Peyer's patch (tissue), 4 donors: ENCODE measurements at regions not wholly inside any gene's neighbourhood (a gene's known extent, or its start where the extent isn't known, plus 50 kb on each side); places are given as distances from the start of the nearest gene placed in this dataset.

Experiments
- CTCF ChIP-seq, 6 experiments: fragments of 450-650 bp in 4 of 6; fragments of 200-600 bp in 2 of 6; sonication (generic) in 1 of 6; IDR thresholded peaks; one replicate each; pipeline ENCODE4 v1.5.1; 2017 to 2019; ENCODE audit warnings: antibody characterized with exemption in 6 of 6, mild to moderate bottlenecking in 3 of 6, moderate library complexity in 1 of 6
- POLR2A ChIP-seq, 2 donors: fragments of 450-650 bp; IDR thresholded peaks; one replicate each; pipeline ENCODE4 v1.5.1; 2017; ENCODE audit warnings: antibody characterized with exemption in 2 of 2, mild to moderate bottlenecking in 2 of 2, moderate library complexity in 2 of 2

- no peak for TF ChIP-seq CTCF (IDR thresholded peaks at IDR 0.05)
- no peak for TF ChIP-seq POLR2A (IDR thresholded peaks at IDR 0.05)
Measured at GRCh38 chr18:27656167-27656778, 471.2 kb upstream of the CHST9 start.
